ENCODE measurements at regions not wholly inside any gene's neighbourhood (a gene's known extent, or its start where the extent isn't known, plus 50 kb on each side); places are given as distances from the start of the nearest gene placed in this dataset.

GRCh38 chr3:144585408-144585807 is 613.8 kb downstream of the DIPK2A start:
- TF ChIP-seq POLR2AphosphoS5 (IDR thresholded peaks at IDR 0.05) (no peak), POLR2A (IDR thresholded peaks at IDR 0.05) (no peak), EP300 (IDR thresholded peaks at IDR 0.05) (no peak)
- TF ChIP-seq, protein P1, sequence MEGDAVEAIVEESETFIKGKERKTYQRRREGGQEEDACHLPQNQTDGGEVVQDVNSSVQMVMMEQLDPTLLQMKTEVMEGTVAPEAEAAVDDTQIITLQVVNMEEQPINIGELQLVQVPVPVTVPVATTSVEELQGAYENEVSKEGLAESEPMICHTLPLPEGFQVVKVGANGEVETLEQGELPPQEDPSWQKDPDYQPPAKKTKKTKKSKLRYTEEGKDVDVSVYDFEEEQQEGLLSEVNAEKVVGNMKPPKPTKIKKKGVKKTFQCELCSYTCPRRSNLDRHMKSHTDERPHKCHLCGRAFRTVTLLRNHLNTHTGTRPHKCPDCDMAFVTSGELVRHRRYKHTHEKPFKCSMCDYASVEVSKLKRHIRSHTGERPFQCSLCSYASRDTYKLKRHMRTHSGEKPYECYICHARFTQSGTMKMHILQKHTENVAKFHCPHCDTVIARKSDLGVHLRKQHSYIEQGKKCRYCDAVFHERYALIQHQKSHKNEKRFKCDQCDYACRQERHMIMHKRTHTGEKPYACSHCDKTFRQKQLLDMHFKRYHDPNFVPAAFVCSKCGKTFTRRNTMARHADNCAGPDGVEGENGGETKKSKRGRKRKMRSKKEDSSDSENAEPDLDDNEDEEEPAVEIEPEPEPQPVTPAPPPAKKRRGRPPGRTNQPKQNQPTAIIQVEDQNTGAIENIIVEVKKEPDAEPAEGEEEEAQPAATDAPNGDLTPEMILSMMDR (IDR thresholded peaks at IDR 0.05) = no peak

Data from sigmoid colon (tissue), 4 donors.